ENCODE measurements at regions not wholly inside any gene's neighbourhood (a gene's known extent, or its start where the extent isn't known, plus 50 kb on each side); places are given as distances from the start of the nearest gene placed in this dataset.

DNA sequence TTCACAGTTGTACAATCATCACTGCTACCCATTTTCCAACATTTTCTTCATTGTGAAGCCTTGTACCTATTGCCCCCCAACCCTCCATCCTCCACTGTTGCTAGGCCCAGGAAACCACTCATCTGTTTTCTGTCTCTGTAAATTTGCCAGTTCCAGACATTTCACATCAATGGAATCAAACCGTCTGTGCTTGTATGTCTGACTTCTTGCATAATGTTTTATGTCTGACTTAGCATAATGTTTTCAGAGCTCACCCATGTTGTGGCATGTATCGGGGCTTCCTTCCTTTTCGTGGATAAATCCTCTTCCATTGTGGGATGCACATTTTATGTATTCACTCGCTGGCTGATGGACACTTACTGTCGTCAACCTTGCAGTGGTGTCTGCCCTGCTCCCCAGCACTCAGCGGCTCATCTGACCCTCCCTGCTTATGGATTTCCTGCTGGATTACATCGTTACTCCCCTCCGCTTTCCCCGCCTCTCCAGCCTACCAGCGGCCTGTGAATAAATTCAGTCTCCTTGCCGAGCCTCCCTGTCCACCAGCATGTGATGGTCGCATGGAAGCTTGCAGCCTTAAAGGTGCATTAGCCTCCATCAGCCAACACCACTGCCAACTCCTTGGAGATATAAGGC is 727.6 kb upstream of the TMEM132C start:
- TF ChIP-seq, protein P1, sequence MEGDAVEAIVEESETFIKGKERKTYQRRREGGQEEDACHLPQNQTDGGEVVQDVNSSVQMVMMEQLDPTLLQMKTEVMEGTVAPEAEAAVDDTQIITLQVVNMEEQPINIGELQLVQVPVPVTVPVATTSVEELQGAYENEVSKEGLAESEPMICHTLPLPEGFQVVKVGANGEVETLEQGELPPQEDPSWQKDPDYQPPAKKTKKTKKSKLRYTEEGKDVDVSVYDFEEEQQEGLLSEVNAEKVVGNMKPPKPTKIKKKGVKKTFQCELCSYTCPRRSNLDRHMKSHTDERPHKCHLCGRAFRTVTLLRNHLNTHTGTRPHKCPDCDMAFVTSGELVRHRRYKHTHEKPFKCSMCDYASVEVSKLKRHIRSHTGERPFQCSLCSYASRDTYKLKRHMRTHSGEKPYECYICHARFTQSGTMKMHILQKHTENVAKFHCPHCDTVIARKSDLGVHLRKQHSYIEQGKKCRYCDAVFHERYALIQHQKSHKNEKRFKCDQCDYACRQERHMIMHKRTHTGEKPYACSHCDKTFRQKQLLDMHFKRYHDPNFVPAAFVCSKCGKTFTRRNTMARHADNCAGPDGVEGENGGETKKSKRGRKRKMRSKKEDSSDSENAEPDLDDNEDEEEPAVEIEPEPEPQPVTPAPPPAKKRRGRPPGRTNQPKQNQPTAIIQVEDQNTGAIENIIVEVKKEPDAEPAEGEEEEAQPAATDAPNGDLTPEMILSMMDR (IDR thresholded peaks at IDR 0.05; ENCODE audit: insufficient read depth, low read length, poor library complexity, severe bottlenecking): no peak
- TF ChIP-seq EZH2phosphoT487 (conservative IDR thresholded peaks at IDR 0.05; ENCODE audit: low read length): no peak
